H4 (cell line): ENCODE measurements at regions not wholly inside any gene's neighbourhood (a gene's known extent, or its start where the extent isn't known, plus 50 kb on each side); places are given as distances from the start of the nearest gene placed in this dataset.

Source experiments
- DNase-seq: peaks from one replicate; pipeline ENCODE4 v3.0.0-alpha.2; 2015; ENCODE audit warnings: low spot score

GRCh38 chr3:124277144-124277890 is 285.4 kb upstream of the ROPN1 start:
- no peak for DNase-seq

GRCh38 chr3:124281453-124282316 is 289.8 kb upstream of the ROPN1 start:
- peak; percentile 52 for DNase-seq

- DNase-seq, result no peak
These were observed 291.1 kb upstream of the ROPN1 start for GRCh38 chr3:124282751-124283651.

GRCh38 chr3:124283652-124284023 is 291.7 kb upstream of the ROPN1 start:
- DNase-seq, result no peak

- DNase-seq, result no peak
These were observed 297.1 kb upstream of the ROPN1 start for GRCh38 chr3:124288996-124289395.

- no peak for DNase-seq
These were observed 299.1 kb upstream of the ROPN1 start for GRCh38 chr3:124291008-124291407.

GRCh38 chr3:124292329-124292728 is 300.4 kb upstream of the ROPN1 start:
- DNase-seq, result no peak

- no peak for DNase-seq
These were observed 301.7 kb upstream of the ROPN1 start for GRCh38 chr3:124293584-124293983.

- DNase-seq, result no peak
These were observed 303.4 kb upstream of the ROPN1 start for GRCh38 chr3:124295362-124295761.

GRCh38 chr3:124296406-124296805 is 304.5 kb upstream of the ROPN1 start:
- no peak for DNase-seq

- peak; percentile 47 for DNase-seq
These were observed 305.4 kb upstream of the ROPN1 start for GRCh38 chr3:124297062-124297980.

- DNase-seq, result no peak
These were observed 306.4 kb upstream of the ROPN1 start for GRCh38 chr3:124298301-124298700.

- DNase-seq, result peak; percentile 37
These were observed 307.0 kb upstream of the ROPN1 start for GRCh38 chr3:124298951-124299350.

- DNase-seq, result no peak
These were observed 307.9 kb upstream of the ROPN1 start for GRCh38 chr3:124299831-124300230.

GRCh38 chr3:124300416-124300815 is 308.5 kb upstream of the ROPN1 start:
- DNase-seq, result no peak

- DNase-seq, result no peak
These were observed 311.5 kb upstream of the ROPN1 start for GRCh38 chr3:124303305-124303910.

- DNase-seq, result no peak
These were observed 314.7 kb upstream of the ROPN1 start for GRCh38 chr3:124306665-124307064.

GRCh38 chr3:124313621-124314020 is 321.7 kb upstream of the ROPN1 start:
- DNase-seq, result no peak

- peak; percentile 76 for DNase-seq
These were observed 323.5 kb upstream of the ROPN1 start for GRCh38 chr3:124315215-124316033.

- no peak for DNase-seq
These were observed 324.0 kb upstream of the ROPN1 start for GRCh38 chr3:124316034-124316287.
